ENCODE measurements at regions not wholly inside any gene's neighbourhood (a gene's known extent, or its start where the extent isn't known, plus 50 kb on each side); places are given as distances from the start of the nearest gene placed in this dataset.

GRCh38 chr2:187102381-187102780, 253.4 kb upstream of the ZSWIM2 start:
- H3K9ac ChIP-seq (ENCODE audit: low read length): no peak overlapping the region
- no peak overlapping the region for H2AFZ ChIP-seq (ENCODE audit: low read length)
- no peaks in the 10 kb centered on the region for H3K79me2 ChIP-seq (ENCODE audit: insufficient read depth, low read length)
- no peaks in the 10 kb centered on the region for H3K4me1 ChIP-seq (ENCODE audit: insufficient read depth, low read length, severe bottlenecking)
- H3K36me3 ChIP-seq (ENCODE audit: insufficient read depth, low read length): no peaks in the 10 kb centered on the region
- no peaks in the 10 kb centered on the region for H3K9me3 ChIP-seq (ENCODE audit: low read length)
- H3K9me2 ChIP-seq (ENCODE audit: low read depth, low read length): no peaks in the 10 kb centered on the region
- H3K27ac ChIP-seq (ENCODE audit: low read depth, low read length, poor library complexity, severe bottlenecking): no peak overlapping the region
- no peak overlapping the region for H3K4me2 ChIP-seq (ENCODE audit: low read length)
- no peak for TF ChIP-seq CTCF (IDR thresholded peaks at IDR 0.05; ENCODE audit: low read length)
- no peak for TF ChIP-seq EZH2 (IDR thresholded peaks at IDR 0.05; ENCODE audit: borderline replicate concordance, low read length)
- no peaks in the 10 kb centered on the region for H4K20me1 ChIP-seq (ENCODE audit: insufficient read depth, low read length)
- H3K27me3 ChIP-seq (ENCODE audit: insufficient read depth, low read length): no peaks in the 10 kb centered on the region
- no peaks in the 10 kb centered on the region for H3F3A ChIP-seq (ENCODE audit: insufficient read depth, low read length)
- H3K4me3 ChIP-seq (ENCODE audit: low read depth, low read length, poor library complexity, severe bottlenecking): no peak overlapping the region

GRCh38 chr2:187098154-187098553, 249.2 kb upstream of the ZSWIM2 start:
- no peak overlapping the region for H3K4me2 ChIP-seq (ENCODE audit: low read length)

GRCh38 chr2:187093771-187094412, 244.9 kb upstream of the ZSWIM2 start:
- Histone ChIP-seq H3K27ac (ENCODE audit: low read depth, low read length, poor library complexity, severe bottlenecking) (no peak overlapping the region), H3K4me3 (ENCODE audit: low read depth, low read length, poor library complexity, severe bottlenecking) (no peak overlapping the region), H3K79me2 (ENCODE audit: insufficient read depth, low read length) (no peaks in the 10 kb centered on the region), H4K20me1 (ENCODE audit: insufficient read depth, low read length) (no peaks in the 10 kb centered on the region), H3K36me3 (ENCODE audit: insufficient read depth, low read length) (no peaks in the 10 kb centered on the region), H3K9me3 (ENCODE audit: low read length) (no peaks in the 10 kb centered on the region), H2AFZ (ENCODE audit: low read length) (no peak overlapping the region), H3K4me1 (ENCODE audit: insufficient read depth, low read length, severe bottlenecking) (no peaks in the 10 kb centered on the region), H3K9ac (ENCODE audit: low read length) (no peak overlapping the region), H3F3A (ENCODE audit: insufficient read depth, low read length) (no peaks in the 10 kb centered on the region), H3K9me2 (ENCODE audit: low read depth, low read length) (no peaks in the 10 kb centered on the region), H3K27me3 (ENCODE audit: insufficient read depth, low read length) (no peaks in the 10 kb centered on the region), H3K4me2 (ENCODE audit: low read length) (no peak overlapping the region)
- no peak for TF ChIP-seq CTCF (IDR thresholded peaks at IDR 0.05; ENCODE audit: low read length)
- no peak for TF ChIP-seq EZH2 (IDR thresholded peaks at IDR 0.05; ENCODE audit: borderline replicate concordance, low read length)

More at GRCh38 chr2:187098154-187098553, 249.2 kb upstream of the ZSWIM2 start:
- H3K36me3 ChIP-seq (ENCODE audit: insufficient read depth, low read length): no peaks in the 10 kb centered on the region
- no peak overlapping the region for H3K27ac ChIP-seq (ENCODE audit: low read depth, low read length, poor library complexity, severe bottlenecking)
- no peak overlapping the region for H3K9ac ChIP-seq (ENCODE audit: low read length)
- no peaks in the 10 kb centered on the region for H3K27me3 ChIP-seq (ENCODE audit: insufficient read depth, low read length)
- H4K20me1 ChIP-seq (ENCODE audit: insufficient read depth, low read length): no peaks in the 10 kb centered on the region
- H3K9me3 ChIP-seq (ENCODE audit: low read length): no peaks in the 10 kb centered on the region
- TF ChIP-seq EZH2 (IDR thresholded peaks at IDR 0.05; ENCODE audit: borderline replicate concordance, low read length) (no peak), CTCF (IDR thresholded peaks at IDR 0.05; ENCODE audit: low read length) (no peak)
- no peaks in the 10 kb centered on the region for H3K9me2 ChIP-seq (ENCODE audit: low read depth, low read length)
- no peaks in the 10 kb centered on the region for H3K79me2 ChIP-seq (ENCODE audit: insufficient read depth, low read length)
- H3F3A ChIP-seq (ENCODE audit: insufficient read depth, low read length): no peaks in the 10 kb centered on the region
- no peak overlapping the region for H2AFZ ChIP-seq (ENCODE audit: low read length)
- H3K4me1 ChIP-seq (ENCODE audit: insufficient read depth, low read length, severe bottlenecking): no peaks in the 10 kb centered on the region
- H3K4me3 ChIP-seq (ENCODE audit: low read depth, low read length, poor library complexity, severe bottlenecking): no peak overlapping the region
